Peyer's patch (tissue), 4 donors: ENCODE measurements at regions not wholly inside any gene's neighbourhood (a gene's known extent, or its start where the extent isn't known, plus 50 kb on each side); places are given as distances from the start of the nearest gene placed in this dataset.
"Not testable (repeated sequence)": the region's sequence is repeated elsewhere in the genome, so short reads cannot be mapped to it uniquely, and the experiment has no call there.

Experiments used
- CTCF ChIP-seq, 6 experiments: fragments of 450-650 bp in 4 of 6; fragments of 200-600 bp in 2 of 6; sonication (generic) in 1 of 6; IDR thresholded peaks; one replicate each; pipeline ENCODE4 v1.5.1; 2017 to 2019; ENCODE audit warnings: antibody characterized with exemption in 6 of 6, mild to moderate bottlenecking in 3 of 6, moderate library complexity in 1 of 6
- POLR2A ChIP-seq, 2 donors: fragments of 450-650 bp; IDR thresholded peaks; one replicate each; pipeline ENCODE4 v1.5.1; 2017; ENCODE audit warnings: antibody characterized with exemption in 2 of 2, mild to moderate bottlenecking in 2 of 2, moderate library complexity in 2 of 2

DNA sequence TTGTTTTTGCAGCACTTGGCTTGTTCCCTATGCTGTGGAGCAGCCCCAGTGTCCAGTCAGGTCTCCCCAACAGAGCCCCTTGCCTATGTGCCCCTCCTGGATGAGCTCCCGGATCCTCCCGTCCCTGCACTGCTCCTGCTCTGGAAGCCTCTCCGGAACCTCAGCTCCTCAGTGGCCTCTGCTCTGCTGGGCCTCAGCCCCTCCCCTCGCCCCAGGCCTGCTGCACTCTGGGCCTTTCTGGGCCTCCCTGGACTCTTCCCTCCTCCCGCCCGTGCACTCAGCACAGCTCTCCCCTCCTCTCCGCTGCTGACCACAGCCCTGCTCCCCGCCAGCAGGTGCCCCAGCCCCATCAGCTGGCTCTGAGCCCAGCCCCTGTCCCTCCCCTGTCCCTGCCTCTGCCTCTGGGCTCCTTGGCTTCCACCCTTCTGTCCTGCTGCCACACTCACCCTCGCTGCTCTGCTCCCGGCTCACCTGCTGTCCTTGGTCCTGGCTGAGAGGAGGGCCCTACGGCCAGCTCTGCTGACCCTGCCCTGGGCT lies 102.2 kb downstream of the TMEM121 start:
- not testable (repeated sequence) for TF ChIP-seq CTCF, POLR2A (IDR thresholded peaks at IDR 0.05)
